ENCODE measurements at regions not wholly inside any gene's neighbourhood (a gene's known extent, or its start where the extent isn't known, plus 50 kb on each side); places are given as distances from the start of the nearest gene placed in this dataset.

DNA sequence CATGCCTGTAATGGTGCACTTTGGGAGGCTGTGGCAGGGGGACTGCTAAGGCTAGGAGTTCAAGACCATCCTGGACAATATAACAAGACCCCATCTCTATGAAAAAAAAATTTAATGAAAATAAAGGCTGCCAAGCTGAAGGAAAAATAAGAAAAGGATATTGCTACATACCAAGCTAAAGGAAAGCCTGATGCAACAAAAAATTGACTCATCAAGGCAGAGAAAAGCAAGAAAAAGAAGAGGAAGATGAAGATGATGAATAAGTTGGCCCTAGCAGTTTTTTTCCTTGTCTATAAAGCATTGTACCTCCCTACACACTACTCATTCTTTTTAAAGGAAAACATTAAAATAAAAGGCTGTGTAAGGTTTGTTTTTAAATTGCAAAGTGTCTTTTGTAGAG, 441.9 kb upstream of the MDFIC2 start:
- Histone ChIP-seq H3K27me3 (ENCODE audit: insufficient read depth, low read length) (no peaks in the 10 kb centered on the region), H3K27ac (ENCODE audit: low read depth, low read length, poor library complexity, severe bottlenecking) (no peak overlapping the region), H3K9me3 (ENCODE audit: low read length) (no peaks in the 10 kb centered on the region), H4K20me1 (ENCODE audit: insufficient read depth, low read length) (no peaks in the 10 kb centered on the region), H3K79me2 (ENCODE audit: insufficient read depth, low read length) (no peaks in the 10 kb centered on the region), H3K36me3 (ENCODE audit: insufficient read depth, low read length) (no peaks in the 10 kb centered on the region), H2AFZ (ENCODE audit: low read length) (no peak overlapping the region), H3K4me3 (ENCODE audit: low read depth, low read length, poor library complexity, severe bottlenecking) (no peak overlapping the region), H3K9ac (ENCODE audit: low read length) (no peak overlapping the region), H3F3A (ENCODE audit: insufficient read depth, low read length) (no peaks in the 10 kb centered on the region), H3K4me1 (ENCODE audit: insufficient read depth, low read length, severe bottlenecking) (no peaks in the 10 kb centered on the region), H3K9me2 (ENCODE audit: low read depth, low read length) (no peaks in the 10 kb centered on the region), H3K4me2 (ENCODE audit: low read length) (no peak overlapping the region)
- TF ChIP-seq, protein P1, sequence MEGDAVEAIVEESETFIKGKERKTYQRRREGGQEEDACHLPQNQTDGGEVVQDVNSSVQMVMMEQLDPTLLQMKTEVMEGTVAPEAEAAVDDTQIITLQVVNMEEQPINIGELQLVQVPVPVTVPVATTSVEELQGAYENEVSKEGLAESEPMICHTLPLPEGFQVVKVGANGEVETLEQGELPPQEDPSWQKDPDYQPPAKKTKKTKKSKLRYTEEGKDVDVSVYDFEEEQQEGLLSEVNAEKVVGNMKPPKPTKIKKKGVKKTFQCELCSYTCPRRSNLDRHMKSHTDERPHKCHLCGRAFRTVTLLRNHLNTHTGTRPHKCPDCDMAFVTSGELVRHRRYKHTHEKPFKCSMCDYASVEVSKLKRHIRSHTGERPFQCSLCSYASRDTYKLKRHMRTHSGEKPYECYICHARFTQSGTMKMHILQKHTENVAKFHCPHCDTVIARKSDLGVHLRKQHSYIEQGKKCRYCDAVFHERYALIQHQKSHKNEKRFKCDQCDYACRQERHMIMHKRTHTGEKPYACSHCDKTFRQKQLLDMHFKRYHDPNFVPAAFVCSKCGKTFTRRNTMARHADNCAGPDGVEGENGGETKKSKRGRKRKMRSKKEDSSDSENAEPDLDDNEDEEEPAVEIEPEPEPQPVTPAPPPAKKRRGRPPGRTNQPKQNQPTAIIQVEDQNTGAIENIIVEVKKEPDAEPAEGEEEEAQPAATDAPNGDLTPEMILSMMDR (IDR thresholded peaks at IDR 0.05; ENCODE audit: low read length), result no peak
- TF ChIP-seq EZH2 (IDR thresholded peaks at IDR 0.05; ENCODE audit: borderline replicate concordance, low read length), result no peak

DNA sequence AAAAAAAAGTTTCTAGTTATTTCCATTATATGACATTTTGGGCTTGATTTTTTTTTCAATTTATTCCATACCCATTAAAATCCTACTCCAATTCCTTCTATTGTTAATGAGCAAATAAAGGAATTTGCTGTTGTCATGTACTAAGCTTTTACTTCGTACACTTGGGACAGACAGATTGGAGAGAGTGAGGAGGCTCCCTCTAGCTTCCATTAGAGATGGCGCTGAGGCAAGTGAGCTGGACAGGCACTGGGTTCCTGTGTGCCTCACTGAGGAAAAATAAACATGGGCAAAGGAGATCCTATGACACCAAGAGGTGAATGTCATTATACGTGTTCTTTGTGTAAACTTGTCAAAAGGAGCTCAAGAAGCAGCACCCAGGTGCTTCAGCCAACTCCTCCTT, 441.1 kb upstream of the MDFIC2 start:
- Histone ChIP-seq H3K79me2 (ENCODE audit: insufficient read depth, low read length) (no peaks in the 10 kb centered on the region), H3F3A (ENCODE audit: insufficient read depth, low read length) (no peaks in the 10 kb centered on the region), H3K9me2 (ENCODE audit: low read depth, low read length) (no peaks in the 10 kb centered on the region), H3K9ac (ENCODE audit: low read length) (no peak overlapping the region), H3K27ac (ENCODE audit: low read depth, low read length, poor library complexity, severe bottlenecking) (no peak overlapping the region), H3K36me3 (ENCODE audit: insufficient read depth, low read length) (no peaks in the 10 kb centered on the region), H3K4me2 (ENCODE audit: low read length) (no peak overlapping the region), H2AFZ (ENCODE audit: low read length) (no peak overlapping the region), H3K27me3 (ENCODE audit: insufficient read depth, low read length) (no peaks in the 10 kb centered on the region), H3K9me3 (ENCODE audit: low read length) (no peaks in the 10 kb centered on the region), H3K4me1 (ENCODE audit: insufficient read depth, low read length, severe bottlenecking) (no peaks in the 10 kb centered on the region), H4K20me1 (ENCODE audit: insufficient read depth, low read length) (no peaks in the 10 kb centered on the region), H3K4me3 (ENCODE audit: low read depth, low read length, poor library complexity, severe bottlenecking) (no peak overlapping the region)
- TF ChIP-seq EZH2 (IDR thresholded peaks at IDR 0.05; ENCODE audit: borderline replicate concordance, low read length), result no peak
- TF ChIP-seq, protein P1 (IDR thresholded peaks at IDR 0.05; ENCODE audit: low read length), result no peak

DNA sequence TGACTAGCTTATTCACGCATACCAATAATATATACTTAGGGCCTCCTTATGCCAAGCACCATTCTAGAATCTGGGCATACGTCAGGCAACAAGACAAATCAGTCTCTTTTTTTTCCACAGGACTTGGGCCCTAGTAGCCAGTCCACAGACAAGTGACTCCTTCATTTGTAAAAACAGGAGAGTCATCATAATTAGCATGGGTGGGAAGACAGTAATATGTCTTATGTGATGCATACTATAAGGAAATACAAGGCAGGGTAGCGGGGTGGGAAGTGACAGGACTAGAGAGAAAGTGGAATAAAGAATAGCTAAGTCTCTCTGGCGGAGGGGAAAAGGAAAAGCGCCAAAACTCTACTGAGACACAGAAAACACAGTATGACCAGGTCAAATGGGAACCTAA, 439.6 kb upstream of the MDFIC2 start:
- no peak overlapping the region for H2AFZ ChIP-seq (ENCODE audit: low read length)
- H3K79me2 ChIP-seq (ENCODE audit: insufficient read depth, low read length), result no peaks in the 10 kb centered on the region
- H3F3A ChIP-seq (ENCODE audit: insufficient read depth, low read length), result no peaks in the 10 kb centered on the region
- H3K36me3 ChIP-seq (ENCODE audit: insufficient read depth, low read length), result no peaks in the 10 kb centered on the region
- no peaks in the 10 kb centered on the region for H3K27me3 ChIP-seq (ENCODE audit: insufficient read depth, low read length)
- H3K9me3 ChIP-seq (ENCODE audit: low read length), result no peaks in the 10 kb centered on the region
- H3K27ac ChIP-seq (ENCODE audit: low read depth, low read length, poor library complexity, severe bottlenecking), result no peak overlapping the region
- no peak overlapping the region for H3K4me3 ChIP-seq (ENCODE audit: low read depth, low read length, poor library complexity, severe bottlenecking)
- H4K20me1 ChIP-seq (ENCODE audit: insufficient read depth, low read length), result no peaks in the 10 kb centered on the region
- no peak for TF ChIP-seq EZH2 (IDR thresholded peaks at IDR 0.05; ENCODE audit: borderline replicate concordance, low read length)
- TF ChIP-seq, protein P1 (IDR thresholded peaks at IDR 0.05; ENCODE audit: low read length), result no peak
- no peaks in the 10 kb centered on the region for H3K9me2 ChIP-seq (ENCODE audit: low read depth, low read length)
- no peak overlapping the region for H3K4me2 ChIP-seq (ENCODE audit: low read length)
- no peaks in the 10 kb centered on the region for H3K4me1 ChIP-seq (ENCODE audit: insufficient read depth, low read length, severe bottlenecking)
- H3K9ac ChIP-seq (ENCODE audit: low read length), result no peak overlapping the region

Measured in OCI-LY1 (cell line).